ENCODE measurements at regions not wholly inside any gene's neighbourhood (a gene's known extent, or its start where the extent isn't known, plus 50 kb on each side); places are given as distances from the start of the nearest gene placed in this dataset.

DNA sequence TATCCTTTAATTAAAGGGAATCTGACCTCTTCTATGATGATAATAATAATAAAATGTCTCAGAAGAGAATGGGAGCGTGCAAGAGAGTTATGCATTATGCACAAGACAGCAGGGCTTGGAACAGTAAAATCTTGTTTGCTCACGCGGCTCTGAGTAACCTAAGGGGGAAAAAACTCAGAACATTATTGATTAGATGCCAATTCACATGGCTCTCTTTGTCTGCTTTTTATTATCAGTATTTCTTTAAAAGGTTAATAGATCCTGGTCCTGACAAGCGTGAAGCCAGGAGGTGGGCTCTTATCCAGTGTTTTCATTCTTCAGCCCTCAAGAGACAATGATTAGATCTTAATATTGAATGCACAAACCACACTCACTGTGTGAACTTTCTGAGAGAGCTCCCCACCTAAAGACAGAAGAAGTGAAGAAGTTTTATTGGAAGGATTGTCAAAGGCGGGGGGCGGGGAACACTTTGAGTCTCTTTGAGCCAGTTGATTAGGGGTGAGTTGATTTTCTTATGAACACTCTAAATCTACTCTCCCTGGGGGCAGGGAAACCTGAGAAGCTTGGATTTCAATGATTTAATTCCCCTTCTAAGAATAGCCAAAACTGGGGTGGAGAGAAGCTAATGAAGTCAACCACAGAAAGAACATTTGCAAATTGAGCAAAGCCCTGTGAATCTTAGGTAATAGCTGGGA is 127.5 kb upstream of the CTAGE1 start:
- no peak for DNase-seq

DNA sequence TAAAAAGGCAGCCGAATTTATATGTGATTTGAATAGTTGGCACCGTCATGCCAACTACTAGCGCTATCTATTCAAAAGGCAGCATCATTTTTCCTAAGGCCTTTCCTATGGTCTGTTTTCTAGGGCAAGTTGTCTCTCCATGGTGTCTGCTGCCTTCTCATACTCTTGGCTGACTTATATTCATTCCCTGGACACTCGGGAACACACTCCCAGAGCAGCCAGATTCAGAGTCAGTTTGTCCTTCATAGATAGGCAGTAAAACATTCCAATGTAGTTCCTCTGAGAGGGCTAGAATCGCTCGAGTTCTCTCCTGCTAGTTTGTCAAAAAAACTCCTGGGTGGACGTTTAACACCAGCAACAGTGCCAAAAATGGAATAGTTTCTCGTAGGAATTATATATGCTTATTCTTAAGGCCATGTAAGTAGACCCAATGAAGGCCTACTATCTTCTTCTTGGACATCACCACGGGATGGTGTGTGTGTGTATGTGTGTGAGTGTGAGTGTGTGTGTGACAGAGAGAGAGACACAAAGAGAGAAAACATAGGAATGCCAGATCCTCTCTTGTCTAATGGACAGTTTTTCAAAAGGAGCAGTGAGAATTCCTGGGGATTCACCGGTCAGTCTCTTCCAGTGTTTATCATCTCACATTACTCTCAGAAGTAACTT is 129.3 kb upstream of the CTAGE1 start:
- DNase-seq, result no peak

DNA sequence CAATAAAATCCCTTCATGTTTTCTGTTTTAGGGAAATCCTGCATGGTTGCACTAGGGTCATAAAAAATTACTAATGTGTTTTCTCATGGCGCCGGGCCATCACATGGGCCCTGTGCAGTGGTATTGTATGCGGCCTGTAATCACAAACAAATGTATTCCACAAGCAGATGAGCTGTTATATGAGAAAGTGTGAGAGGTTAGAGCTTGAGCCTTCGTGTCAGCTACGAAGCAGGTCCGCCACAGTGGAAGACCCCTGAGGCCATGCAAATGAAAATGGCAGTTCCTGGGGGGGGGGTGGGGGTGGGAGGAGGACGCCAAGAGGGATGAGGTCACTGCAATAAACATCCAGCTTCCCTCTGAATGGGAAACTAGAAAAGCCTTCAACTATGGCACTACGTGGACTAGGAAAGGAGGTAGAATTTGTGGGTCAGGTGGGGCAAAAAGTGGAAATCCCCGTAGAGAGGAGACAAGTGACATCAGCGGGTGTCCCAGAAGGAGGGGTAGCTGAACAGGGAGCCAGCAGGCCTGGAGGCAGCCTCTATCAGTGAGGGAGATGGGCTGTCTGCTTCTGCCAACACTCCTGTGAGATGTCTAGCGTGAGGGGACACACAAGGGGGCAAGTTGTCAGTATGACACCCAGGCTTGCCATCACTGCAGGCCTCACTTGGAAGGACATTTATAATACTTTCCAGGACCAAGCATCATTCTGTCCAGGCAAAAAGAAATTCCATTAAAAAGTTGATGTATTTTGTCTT is 130.3 kb upstream of the CTAGE1 start:
- DNase-seq, result no peak

DNA sequence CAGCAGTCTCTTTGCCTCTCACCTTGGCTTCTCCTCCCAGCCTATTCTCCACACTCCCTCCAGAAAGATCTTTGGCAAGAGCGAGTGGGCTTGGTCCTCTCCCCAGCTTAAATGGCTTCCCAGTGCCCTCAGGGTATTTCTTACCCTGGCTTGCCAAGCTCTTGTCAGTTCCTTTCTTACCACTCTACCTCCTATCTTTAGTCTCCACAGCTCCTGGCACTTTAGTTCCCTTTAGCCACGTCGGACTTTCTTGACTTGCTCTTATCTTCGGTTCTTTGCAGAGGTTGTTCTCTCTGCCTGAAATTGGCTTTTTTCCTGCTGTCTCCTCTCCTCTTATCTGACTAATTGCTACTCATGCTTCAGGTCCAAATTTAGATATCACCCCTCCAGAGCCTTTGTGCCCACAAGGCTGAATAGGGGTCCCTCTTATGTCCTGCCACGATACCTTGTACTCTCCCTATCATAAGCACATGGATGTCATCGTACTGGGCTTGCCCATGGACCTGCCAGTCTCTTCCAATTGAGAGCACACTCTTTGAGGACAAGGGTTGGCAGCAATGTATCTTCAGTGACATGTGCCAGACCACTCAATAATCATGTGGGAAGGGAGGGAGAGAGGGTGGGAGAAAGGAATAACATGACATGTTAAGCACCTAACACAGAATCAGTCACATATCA is 131.7 kb upstream of the CTAGE1 start:
- no peak for DNase-seq

DNA sequence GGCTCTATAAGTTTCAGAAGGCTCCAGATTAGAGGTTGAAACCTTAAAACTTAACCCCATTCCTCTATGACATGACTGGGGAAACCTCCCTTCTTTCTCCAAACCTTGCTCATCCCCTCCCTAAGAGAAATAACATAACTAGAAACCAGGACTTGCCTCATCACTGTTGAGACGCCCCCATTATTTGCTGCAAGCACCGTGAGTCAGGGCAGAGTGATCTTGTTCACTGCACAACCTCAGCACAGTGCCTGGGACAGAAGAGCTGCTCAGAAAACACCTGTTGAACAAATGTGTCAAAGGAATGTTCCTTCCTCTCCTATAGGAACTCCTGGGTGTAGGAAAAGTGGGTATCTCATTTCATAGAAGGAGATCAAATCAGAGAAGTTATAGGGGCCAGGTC is 132.7 kb upstream of the CTAGE1 start:
- no peak for DNase-seq

DNA sequence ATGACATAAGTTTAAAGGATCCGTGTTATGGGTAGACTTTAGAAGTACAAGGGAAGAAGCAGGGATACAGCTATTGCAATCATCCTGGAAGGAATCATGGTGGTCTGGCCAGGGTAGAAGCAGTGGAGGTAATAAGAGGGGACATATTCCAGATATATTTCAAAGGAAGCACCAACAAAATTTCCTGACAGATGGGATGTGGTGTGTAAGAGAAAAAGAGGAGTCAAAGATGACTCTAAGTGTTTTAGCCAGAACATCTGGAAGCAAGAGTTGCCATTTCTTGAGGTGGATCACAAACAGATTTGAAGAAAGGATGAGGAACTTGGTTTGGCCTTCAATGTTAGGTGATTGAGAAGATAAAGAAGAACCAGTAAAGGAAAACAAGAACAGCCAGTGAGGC is 133.1 kb upstream of the CTAGE1 start:
- DNase-seq, result no peak

DNA sequence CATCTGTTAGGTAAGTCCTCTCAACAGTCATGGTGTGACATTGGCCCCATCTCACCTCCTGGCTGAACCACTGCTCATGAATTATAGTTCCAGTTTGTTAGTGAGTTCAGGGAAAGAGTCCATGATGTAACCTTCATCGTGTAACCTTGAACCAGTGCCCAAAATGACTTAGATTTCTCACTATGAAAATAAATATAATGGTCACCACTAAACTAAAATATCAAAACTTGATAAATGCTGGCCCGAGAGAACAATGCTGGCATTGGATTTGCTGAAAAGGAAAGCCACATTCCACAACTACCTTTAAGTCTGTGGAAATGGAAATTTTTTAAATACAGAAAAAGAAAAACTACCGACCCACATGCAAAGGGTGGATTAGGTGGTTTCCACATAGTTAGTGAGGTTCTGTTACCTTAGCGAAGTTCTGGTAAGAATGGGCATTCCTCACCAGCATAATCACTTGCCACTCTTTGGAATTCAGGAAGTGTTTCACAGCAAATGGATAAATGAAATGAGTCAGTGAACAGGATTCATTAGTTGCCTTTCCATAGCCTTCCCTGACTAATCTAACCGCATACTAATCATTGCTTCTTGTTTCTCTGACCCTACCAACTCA is 133.9 kb upstream of the CTAGE1 start:
- no peak for DNase-seq

DNA sequence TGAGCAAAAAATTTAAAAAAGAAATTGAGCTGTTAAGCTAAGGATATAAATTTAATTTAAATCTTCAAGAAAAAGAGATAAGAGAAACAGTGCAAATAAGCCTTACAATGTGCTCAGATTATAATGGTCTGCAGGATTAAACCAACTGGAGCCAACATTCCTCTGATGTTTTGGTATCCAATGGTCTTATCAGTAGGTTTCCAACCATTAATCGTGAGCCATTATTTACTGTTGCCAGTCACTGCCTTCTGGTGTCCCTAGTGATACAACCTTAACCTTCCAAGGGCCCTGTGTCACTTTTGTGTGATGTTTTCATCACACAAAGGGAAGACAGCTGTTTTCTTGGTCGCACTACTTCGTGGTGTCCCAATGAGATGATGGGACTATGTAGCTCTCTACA is 134.5 kb upstream of the CTAGE1 start:
- no peak for DNase-seq

DNA sequence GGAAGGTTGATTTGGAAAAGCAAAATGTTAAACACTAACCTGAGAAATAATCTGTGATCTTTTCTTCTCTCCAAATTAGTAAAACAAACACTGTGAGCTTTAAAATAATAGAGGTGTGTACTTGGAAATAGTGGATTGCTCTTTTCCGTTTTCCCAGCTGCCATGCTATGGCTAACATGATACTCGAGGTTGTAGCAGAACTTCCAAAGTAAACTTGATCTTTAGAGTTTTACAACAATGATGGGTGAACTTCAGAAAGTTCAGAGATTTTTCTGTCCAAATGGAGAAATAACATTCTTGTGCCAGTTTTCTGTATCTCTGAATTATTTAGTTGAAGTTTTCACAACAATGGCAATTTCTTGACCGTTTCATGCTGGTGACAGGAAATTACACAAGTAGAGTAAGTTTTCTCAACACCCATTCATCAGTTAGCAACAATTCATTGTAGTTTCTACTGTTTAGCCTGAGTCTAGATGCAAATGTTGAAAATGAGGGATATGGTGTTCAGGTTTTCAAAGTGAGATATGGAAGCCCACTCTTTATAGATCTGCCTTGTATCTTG is 135.3 kb upstream of the CTAGE1 start:
- DNase-seq, result no peak

DNA sequence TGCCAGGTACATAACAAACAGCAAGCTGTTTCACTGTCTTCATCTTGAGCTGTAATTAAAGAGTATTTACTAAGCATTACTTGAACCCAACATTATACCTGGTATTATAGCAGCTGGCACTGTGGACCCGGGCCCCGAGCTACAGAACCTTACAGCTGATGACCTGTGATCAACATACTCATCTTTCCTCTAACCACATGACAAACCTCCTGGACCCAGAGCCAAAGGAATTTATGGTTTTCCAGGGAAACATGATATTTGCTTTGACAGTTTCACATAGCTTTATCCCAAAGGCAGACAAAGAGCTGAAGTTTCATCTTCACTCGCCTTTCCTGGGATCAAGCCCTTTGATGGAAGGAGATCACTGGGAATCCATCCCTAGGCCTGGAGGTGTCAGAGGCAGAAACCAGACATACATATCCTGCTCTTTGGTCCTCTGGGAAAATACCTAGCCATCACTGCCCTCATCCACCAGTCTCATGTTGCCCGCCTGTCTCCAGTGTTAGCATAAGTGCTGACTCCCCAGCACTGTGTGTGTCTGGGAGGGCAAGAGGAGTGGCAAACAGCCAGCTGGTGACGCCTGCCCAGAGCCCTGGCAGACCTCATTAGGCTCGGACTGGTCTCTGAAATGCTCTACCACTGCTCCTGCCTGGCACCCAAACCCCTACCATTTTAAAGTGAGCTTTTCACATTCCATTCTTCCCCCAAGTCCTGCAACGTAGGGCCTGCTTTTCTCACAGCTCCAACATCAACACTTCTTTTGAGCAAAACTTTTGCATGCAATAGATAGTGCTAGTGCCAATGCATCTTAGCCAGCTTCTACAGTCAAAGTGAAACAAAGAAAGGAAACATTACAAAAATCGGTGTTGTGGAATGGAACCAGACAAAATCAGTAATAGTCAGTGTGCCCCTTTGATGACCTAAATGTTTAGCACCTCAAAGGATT is 138.8 kb upstream of the CTAGE1 start:
- DNase-seq, result no peak

DNA sequence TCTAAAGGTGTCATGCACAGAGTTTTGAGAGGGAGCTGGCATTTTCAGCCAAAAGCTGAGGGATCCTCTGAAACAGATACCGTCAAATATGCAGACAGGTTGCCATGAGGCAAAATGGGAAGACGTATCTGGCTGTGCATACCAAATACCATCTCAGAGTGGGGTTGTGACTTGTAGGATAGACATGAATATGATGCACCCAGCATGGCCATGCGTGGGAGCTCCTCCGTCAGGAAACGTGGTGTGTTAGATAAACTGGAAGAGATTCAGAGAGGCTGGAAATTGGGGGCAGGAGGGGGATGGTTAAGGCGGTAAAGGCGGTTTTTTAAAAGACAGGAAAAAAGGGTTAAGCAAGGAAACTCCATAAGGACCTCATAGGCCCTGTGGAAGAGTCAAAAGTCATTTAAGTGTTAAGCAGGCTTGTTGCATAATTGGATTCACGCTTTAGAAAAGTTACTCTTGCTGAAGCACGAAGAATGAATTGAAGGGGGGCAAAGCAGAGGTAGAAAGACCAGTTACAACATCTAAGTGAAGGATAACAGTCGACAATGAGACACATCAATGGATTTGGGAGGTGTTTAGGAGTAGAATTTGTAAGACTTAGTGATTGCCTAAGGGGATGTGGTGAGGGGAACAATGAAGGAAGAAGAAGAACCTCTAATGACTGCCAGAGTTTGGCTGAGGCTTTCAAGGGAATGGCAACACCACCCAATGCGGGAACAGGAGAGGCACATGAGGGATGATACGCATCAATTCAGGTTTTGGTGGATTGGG is 139.6 kb upstream of the CTAGE1 start:
- DNase-seq, result no peak

DNA sequence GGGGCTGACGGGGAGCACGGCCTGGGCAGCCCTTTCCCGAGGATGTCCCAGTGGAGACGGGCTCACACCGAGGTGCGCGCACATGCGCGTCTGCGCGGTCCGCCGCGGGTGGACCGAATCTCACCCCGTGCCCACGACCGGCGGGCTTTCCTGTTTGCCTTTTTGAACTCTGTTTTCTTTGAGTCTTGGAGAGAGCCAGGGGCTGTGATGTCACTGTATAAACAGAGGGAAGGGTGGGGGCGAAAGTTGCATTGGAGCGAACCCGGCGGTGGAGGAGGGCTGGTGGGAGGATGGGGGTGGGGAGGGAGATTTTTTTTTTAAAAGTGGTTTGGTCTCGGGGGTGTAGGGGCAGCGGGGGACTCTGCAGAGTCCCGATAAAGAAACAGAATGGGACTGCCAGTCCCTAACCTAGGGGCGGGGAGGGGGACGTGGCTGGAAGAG is 141.2 kb upstream of the CTAGE1 start:
- no peak for DNase-seq

DNA sequence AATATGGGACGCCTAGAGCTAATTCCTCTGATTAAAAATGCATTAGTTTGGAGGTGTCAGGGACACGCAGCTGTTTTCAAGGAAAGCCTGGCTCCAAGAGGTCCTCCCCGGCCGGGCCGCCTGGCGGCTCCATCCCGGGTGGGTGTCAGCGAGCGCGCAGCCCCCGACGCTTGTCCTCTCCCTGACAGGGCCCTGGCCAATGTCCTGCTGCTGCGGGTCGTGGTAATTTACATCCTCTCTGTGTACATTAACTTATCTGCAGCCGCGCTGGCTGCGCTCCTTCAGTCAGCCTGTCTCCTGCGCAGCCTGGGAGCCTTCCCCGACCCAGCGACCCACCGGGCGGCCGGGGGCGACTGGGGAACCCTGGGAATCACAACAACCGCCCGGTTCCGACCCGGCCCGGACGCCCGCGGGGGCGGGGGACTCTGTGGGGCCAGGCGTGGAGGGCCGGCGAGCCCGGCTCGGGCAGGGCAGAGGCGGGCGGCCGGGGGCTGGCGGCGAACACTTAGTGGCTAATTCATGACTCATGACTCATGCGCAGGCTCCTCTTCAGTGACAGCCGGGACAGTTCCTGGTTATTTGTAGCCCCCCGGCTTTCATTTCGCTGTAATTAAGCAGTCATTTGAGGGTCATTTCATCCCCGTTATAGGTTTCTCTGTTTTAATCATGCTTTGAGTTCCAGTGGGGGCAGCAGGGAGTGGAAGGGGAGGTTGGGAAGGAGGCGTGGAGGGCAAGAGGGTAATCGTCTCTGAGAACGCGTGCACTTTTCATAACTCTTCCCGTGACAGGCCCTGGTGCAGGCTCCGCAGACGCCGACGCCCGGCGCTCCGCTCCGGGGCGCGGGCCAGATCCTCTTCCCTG is 141.9 kb upstream of the CTAGE1 start:
- peak in 1 of 2 donors; percentile 1 for DNase-seq

DNA sequence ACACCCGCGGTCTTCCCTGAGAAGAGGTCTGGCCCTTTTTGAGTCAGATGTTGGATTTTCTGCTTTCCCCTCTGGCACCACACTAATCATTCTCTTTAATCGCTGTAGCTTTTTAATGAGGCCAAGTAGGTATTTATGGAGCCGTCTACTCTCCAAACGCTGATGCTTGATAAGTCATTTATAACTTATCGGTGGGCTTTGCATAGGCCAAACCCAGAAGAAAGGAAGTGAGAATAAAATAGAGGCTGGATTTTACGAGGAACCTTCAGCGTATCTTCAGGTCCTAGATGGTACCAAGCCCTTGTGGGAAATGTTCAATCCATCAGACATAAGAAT is 142.5 kb upstream of the CTAGE1 start:
- DNase-seq, result no peak

DNA sequence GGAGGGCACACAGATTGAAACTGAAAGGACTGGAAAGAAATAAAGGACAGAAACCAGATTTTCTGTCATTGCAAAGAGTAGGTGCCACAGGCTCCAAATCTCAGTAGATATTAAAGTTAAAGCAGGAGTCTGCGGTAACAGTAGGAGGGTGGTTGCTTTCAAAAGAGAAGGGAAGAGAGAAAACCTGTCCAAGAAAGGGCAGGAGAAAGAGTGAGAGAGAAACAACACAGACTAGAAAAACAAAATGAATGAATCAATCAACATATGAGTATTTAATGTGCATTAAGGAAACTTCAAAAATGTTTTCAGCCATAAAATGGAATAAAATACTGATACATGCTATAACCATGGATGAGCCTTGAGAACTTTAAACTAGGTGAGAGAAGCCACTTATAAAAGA is 143.1 kb upstream of the CTAGE1 start:
- DNase-seq, result no peak

DNA sequence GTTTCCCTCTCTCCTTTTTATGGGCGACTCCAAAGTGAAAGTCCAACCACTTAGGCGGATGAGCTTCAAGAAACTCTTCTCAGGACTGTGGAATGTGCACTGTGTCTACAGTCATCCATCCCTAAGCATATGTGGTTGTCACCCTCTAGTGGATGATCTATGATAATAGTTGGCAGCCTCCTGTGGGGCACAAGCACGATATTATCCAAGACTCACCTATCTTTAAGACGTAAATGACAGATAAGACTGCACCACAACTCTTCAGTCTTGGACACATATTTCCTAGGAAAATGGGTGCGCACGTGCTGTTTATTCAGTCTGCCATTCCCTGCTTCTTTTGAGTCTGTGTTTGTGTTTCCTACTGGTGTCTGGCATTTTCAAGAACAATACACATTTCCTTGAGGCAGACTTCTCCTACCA is 145.5 kb upstream of the CTAGE1 start:
- peak; percentile 11 to 55 for DNase-seq

DNA sequence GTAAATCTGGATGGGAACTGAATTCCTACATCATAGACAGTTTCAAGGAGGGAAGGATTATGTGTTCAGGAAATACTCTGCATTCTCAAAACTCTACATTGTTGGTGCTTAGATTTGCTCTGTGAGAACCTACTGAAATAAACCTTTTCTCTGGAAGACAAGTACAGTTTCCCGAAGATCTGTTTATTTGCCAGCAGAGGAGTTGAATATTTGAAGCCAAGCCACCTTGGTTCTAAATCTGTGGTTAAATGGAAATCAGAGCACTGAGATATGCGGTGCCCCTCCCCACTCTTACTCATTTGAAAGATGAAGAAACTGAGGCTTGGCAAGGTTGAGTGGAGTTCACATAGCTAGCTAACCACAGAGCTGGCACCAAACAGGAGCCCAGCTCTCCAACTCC is 146.3 kb upstream of the CTAGE1 start:
- DNase-seq, result no peak

DNA sequence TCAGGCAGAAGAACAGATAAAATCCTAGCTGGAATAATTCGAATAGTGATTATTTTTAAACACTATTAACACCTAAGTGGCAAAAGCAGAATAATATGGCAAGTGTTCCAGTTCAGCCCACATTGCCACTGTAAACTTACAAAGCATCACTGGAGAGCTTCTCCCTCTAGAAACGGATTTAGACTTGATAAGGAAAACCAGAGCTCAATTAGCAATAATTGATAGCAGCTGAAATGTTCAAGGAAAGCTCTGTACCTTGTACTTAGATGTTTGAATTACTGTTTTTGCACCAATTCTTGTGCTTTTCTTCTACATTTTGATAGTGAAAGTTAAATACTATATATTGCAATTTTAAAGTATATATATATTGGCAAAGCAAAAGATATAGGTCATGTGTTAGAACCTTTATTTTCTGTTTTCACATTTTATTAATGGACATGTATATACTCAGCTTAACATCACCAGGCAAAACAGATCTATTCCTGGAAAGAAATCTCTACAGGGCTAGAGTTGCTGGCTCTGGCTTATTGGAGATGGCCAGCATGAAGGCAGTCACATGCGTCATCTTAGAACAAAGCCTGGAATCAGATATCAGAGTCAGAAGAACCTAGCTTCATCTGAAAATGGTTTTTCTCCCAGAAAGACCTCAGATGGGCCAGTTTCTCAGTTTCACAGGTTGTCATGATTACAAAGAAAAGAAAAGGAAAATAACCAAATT is 149.1 kb upstream of the CTAGE1 start:
- no peak for DNase-seq

DNA sequence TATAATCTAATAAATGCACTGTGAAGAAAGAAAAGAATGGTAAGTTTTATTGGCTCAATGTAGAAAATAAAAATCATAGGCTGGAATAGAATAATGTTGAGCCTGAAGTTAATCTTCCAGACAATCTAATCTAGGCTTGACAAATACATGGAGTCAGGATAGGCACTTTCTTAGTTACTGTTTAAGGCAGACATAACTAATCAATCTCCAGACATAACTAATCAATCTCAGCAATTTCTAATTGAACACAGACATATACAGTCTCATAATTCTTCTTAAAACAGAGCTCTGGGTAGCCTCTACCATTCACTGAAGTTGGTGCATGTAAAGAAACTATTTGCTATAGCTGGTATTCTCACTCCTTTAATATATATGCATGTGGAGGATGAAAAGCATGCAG is 150.1 kb upstream of the CTAGE1 start:
- DNase-seq, result no peak
